Kidney epithelial cell (primary cell): ENCODE measurements at regions not wholly inside any gene's neighbourhood (a gene's known extent, or its start where the extent isn't known, plus 50 kb on each side); places are given as distances from the start of the nearest gene placed in this dataset.

Experiments used
- DNase-seq: peaks from one replicate; pipeline ENCODE4 v3.0.0-alpha.2; 2010; ENCODE audit warnings: low read depth
- H3K27me3 ChIP-seq: 2 replicates; pipeline ENCODE4 v1.6.0; 2011; ENCODE audit warnings: low read length; ENCODE audit not compliant: control insufficient read depth, insufficient read depth
- H3K36me3 ChIP-seq: 2 replicates; pipeline ENCODE4 v1.5.1; 2011; ENCODE audit warnings: low read length; ENCODE audit not compliant: control insufficient read depth, insufficient read depth
- H3K4me3 ChIP-seq: 2 replicates; pipeline ENCODE4 v1.5.1; 2011; ENCODE audit warnings: low read depth, mild to moderate bottlenecking, control low read depth, low read length
- TF ChIP-seq, protein P1 (sequence below): IDR thresholded peaks from 2 replicates; pipeline ENCODE4 v1.5.1; 2011; ENCODE audit warnings: mild to moderate bottlenecking, moderate library complexity, low read length, control low read depth, inconsistent platforms; ENCODE audit not compliant: insufficient read depth, poor library complexity, severe bottlenecking

DNA sequence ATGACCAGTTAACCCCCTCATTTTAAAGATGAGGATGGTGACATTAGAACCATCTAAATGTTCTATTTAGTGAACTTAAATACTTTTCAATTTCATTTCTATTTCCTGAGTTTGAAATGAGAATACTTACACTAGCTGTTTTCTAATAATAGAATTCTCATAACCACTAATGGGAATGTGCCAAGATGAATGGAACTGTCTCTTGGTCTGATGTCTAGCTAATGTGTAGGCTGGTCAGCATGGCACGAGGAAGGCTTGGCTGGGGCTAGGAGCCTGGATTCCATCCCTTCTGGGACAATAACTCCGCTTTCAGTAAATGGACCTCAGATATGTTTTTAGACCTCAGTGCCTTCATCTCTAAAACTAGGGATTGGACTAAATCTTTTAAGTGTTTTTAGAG lies 185.8 kb upstream of the NRP1 start:
- TF ChIP-seq, protein P1, sequence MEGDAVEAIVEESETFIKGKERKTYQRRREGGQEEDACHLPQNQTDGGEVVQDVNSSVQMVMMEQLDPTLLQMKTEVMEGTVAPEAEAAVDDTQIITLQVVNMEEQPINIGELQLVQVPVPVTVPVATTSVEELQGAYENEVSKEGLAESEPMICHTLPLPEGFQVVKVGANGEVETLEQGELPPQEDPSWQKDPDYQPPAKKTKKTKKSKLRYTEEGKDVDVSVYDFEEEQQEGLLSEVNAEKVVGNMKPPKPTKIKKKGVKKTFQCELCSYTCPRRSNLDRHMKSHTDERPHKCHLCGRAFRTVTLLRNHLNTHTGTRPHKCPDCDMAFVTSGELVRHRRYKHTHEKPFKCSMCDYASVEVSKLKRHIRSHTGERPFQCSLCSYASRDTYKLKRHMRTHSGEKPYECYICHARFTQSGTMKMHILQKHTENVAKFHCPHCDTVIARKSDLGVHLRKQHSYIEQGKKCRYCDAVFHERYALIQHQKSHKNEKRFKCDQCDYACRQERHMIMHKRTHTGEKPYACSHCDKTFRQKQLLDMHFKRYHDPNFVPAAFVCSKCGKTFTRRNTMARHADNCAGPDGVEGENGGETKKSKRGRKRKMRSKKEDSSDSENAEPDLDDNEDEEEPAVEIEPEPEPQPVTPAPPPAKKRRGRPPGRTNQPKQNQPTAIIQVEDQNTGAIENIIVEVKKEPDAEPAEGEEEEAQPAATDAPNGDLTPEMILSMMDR = no peak
- Histone ChIP-seq H3K4me3 (no peak overlapping the region), H3K27me3 (no peaks in the 10 kb centered on the region), H3K36me3 (no peaks in the 10 kb centered on the region)
- DNase-seq = no peak

DNA sequence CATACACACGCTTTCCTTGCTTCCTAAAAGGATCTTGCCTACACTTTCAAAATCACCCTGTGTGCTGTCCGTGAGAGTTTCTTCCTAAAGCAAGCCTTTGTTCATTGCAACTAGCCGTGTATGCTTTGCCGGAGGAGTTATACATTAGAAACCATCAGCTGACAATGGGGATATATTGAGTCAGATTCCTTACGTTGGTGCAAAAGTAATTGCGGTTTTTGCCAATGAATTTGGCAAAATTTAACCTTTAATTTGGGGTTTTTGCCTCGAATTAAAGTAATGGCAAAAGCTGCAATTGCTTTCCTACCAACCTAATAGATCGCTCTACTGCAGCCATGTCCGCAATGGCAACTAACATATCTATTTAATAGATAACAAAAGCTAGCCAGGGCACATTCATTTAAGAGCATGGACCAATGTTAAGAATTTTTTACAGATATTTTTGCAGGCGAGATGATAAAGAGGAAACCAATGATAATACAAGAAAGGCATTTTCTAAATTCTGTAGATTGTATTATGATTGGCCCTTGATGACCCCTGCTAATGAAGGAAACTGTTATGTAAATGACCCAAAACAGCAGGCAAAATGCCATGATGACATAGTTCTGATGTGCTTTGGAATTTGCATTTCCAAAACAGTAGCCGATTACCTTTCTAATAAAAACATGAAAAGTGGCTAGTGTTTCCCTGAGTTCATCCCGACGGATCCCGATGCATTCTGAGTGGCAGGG lies 184.8 kb upstream of the NRP1 start:
- Histone ChIP-seq H3K36me3 (no peaks in the 10 kb centered on the region), H3K27me3 (no peaks in the 10 kb centered on the region), H3K4me3 (no peak overlapping the region)
- DNase-seq = no peak
- TF ChIP-seq, protein P1 = no peak

DNA sequence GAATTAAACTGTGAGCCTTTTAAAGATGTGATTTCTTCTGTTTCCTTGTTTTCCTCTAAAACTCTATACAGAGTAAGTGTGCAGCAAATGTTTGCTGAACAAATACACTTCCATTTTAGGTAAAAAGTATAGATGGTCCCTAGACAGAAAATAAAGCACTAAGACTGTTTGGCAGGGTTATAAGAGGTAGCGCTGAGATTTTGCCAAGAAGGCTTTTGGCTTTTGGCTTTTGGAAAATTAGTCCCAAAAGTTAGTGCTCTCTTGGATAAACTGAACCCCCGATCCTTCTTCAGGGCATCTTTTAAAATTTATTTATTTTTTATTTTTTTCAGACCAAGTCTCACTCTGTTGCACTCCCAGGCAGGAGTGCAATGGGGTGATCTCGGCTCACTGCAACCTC lies 175.7 kb upstream of the NRP1 start:
- no peak overlapping the region for H3K4me3 ChIP-seq
- TF ChIP-seq, protein P1 = no peak
- no peaks in the 10 kb centered on the region for H3K36me3 ChIP-seq
- no peaks in the 10 kb centered on the region for H3K27me3 ChIP-seq
- no peak for DNase-seq

DNA sequence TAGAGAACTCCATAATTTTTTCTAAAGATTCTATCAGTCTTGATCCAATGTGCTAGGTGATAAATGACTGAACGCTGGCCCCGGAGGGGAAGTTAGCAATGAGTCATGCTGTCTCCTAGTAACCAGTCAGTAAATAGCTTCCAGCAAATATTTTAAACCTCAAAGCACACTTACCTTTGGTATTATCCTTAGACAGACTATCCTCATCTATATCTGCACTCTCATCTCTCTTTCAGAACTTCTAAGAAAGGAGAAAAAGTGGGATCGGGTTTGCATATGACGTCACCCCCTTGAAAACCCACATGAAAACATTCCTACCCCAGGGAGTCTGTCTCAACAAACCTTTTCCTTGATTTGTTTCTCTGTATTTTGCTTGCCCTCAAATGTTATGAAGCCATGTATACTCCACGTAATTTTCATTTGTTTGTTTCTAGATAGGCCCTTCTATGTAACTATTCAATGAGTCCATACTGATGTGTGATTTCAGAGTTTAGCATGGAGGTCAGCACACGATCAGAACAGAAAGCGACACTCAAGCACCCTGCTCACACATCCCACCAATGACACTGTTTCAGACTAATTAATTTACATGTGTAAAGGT lies 174.9 kb upstream of the NRP1 start:
- TF ChIP-seq, protein P1 = no peak
- Histone ChIP-seq H3K4me3 (no peak overlapping the region), H3K27me3 (no peaks in the 10 kb centered on the region), H3K36me3 (no peaks in the 10 kb centered on the region)
- peak; percentile 88 for DNase-seq

DNA sequence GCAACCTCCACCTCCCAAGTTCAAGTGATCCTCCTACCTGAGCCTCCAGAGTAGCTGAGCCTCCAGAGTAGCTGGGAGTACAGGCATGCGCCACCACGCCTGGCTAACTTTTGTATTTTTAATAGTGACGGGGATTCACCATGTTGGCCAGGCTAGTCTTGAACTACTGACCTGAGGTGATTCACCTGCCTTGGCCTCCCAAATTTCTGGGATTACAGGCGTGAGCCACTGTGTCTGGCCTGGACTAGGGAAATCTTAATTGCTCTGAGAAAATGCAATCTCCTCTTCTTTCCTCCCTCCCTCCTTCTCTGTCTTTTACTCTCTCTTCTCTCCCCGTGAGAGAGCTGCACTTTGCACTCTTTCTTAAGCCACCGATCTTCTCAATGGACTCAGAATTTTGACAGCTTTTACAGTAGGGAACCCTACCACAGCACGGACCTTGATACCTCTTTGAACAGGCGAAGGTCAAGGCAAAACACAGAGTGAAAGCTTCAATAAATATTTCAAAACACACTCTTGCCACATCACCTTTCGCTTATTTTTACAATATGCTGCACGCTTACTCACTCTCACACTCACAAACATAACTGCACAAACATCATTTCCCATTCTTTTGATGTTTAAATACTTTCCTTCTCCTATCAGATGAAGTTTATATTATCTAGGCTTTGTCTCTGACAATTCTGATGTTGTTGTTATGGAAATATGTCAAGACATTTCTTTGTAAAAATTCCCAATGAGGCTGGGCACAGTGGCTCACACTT lies 173.4 kb upstream of the NRP1 start:
- no peak for DNase-seq
- Histone ChIP-seq H3K4me3 (no peak overlapping the region), H3K36me3 (no peaks in the 10 kb centered on the region), H3K27me3 (no peaks in the 10 kb centered on the region)
- TF ChIP-seq, protein P1 = no peak
